Ishikawa (cell line): ENCODE measurements at regions not wholly inside any gene's neighbourhood (a gene's known extent, or its start where the extent isn't known, plus 50 kb on each side); places are given as distances from the start of the nearest gene placed in this dataset.

Experiments used
- CEBPB ChIP-seq: IDR thresholded peaks from 2 replicates; pipeline ENCODE4 v1.6.1; 2012
- CREB1 ChIP-seq: IDR thresholded peaks from 2 replicates; pipeline ENCODE4 v1.6.1; 2012; ENCODE audit warnings: low read depth
- EGR1 ChIP-seq: IDR thresholded peaks from 2 replicates; pipeline ENCODE4 v1.6.1; 2012
- EP300 ChIP-seq: IDR thresholded peaks from 2 replicates; pipeline ENCODE4 v1.6.1; 2012; ENCODE audit warnings: borderline replicate concordance
- FOXM1 ChIP-seq: IDR thresholded peaks from 2 replicates; pipeline ENCODE4 v1.6.1; 2012; ENCODE audit warnings: low read depth, borderline replicate concordance
- NFIC ChIP-seq: IDR thresholded peaks from 2 replicates; pipeline ENCODE4 v1.6.1; 2012
- RAD21 ChIP-seq: IDR thresholded peaks from 2 replicates; pipeline ENCODE4 v1.6.1; 2012; ENCODE audit warnings: low read depth
- TAF1 ChIP-seq: IDR thresholded peaks from 2 replicates; pipeline ENCODE4 v1.6.1; 2012; ENCODE audit warnings: low read depth, mild to moderate bottlenecking
- TCF12 ChIP-seq: IDR thresholded peaks from 2 replicates; pipeline ENCODE4 v1.6.1; 2012; ENCODE audit warnings: low read depth
- TEAD4 ChIP-seq: IDR thresholded peaks from 2 replicates; pipeline ENCODE4 v1.6.1; 2012
- YY1 ChIP-seq: IDR thresholded peaks from 2 replicates; pipeline ENCODE4 v1.6.1; 2012; ENCODE audit warnings: low read depth
- ZBTB7A ChIP-seq: IDR thresholded peaks from 2 replicates; pipeline ENCODE4 v1.6.1; 2012; ENCODE audit warnings: low read depth
- TF ChIP-seq, protein P1 (sequence below): IDR thresholded peaks from 2 replicates; pipeline ENCODE4 v1.6.1; 2012
- TF ChIP-seq, protein P2 (sequence below): IDR thresholded peaks from 2 replicates; pipeline ENCODE4 v1.6.1; 2012; ENCODE audit warnings: low read depth, mild to moderate bottlenecking
- TF ChIP-seq, protein P3 (sequence below): IDR thresholded peaks from 2 replicates; pipeline ENCODE4 v1.6.1; 2012

DNA sequence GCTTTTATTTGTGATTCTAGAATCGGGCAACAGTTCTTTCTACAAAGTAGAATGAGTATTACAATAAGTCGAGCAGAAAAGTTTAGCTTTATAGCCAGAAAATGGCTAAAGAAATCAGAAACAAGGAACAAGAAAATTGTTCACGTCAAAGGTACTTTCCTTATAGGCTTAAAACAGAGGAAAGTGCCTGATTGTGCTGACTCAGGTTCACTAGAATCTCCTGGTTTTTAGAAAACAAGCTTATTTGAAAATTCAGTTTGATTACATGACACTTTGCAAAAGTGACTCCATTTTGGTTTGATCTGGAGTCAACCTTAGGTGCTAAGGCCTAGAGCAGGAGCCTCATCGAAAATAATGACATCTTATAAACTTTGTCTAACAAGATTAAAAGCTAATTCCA lies 564.7 kb upstream of the FLRT2 start:
- TF ChIP-seq, protein P1, sequence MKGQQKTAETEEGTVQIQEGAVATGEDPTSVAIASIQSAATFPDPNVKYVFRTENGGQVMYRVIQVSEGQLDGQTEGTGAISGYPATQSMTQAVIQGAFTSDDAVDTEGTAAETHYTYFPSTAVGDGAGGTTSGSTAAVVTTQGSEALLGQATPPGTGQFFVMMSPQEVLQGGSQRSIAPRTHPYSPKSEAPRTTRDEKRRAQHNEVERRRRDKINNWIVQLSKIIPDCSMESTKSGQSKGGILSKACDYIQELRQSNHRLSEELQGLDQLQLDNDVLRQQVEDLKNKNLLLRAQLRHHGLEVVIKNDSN: no peak
- no peak for TF ChIP-seq CREB1
- TF ChIP-seq CEBPB: no peak
- no peak for TF ChIP-seq ZBTB7A
- TF ChIP-seq, protein P2, sequence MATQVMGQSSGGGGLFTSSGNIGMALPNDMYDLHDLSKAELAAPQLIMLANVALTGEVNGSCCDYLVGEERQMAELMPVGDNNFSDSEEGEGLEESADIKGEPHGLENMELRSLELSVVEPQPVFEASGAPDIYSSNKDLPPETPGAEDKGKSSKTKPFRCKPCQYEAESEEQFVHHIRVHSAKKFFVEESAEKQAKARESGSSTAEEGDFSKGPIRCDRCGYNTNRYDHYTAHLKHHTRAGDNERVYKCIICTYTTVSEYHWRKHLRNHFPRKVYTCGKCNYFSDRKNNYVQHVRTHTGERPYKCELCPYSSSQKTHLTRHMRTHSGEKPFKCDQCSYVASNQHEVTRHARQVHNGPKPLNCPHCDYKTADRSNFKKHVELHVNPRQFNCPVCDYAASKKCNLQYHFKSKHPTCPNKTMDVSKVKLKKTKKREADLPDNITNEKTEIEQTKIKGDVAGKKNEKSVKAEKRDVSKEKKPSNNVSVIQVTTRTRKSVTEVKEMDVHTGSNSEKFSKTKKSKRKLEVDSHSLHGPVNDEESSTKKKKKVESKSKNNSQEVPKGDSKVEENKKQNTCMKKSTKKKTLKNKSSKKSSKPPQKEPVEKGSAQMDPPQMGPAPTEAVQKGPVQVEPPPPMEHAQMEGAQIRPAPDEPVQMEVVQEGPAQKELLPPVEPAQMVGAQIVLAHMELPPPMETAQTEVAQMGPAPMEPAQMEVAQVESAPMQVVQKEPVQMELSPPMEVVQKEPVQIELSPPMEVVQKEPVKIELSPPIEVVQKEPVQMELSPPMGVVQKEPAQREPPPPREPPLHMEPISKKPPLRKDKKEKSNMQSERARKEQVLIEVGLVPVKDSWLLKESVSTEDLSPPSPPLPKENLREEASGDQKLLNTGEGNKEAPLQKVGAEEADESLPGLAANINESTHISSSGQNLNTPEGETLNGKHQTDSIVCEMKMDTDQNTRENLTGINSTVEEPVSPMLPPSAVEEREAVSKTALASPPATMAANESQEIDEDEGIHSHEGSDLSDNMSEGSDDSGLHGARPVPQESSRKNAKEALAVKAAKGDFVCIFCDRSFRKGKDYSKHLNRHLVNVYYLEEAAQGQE: no peak
- TF ChIP-seq, protein P3, sequence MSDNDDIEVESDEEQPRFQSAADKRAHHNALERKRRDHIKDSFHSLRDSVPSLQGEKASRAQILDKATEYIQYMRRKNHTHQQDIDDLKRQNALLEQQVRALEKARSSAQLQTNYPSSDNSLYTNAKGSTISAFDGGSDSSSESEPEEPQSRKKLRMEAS: no peak
- TF ChIP-seq TEAD4: no peak
- no peak for TF ChIP-seq EP300
- no peak for TF ChIP-seq FOXM1
- TF ChIP-seq NFIC: no peak
- no peak for TF ChIP-seq TCF12
- no peak for TF ChIP-seq YY1
- TF ChIP-seq EGR1: no peak
- TF ChIP-seq TAF1: no peak
- TF ChIP-seq RAD21: no peak

DNA sequence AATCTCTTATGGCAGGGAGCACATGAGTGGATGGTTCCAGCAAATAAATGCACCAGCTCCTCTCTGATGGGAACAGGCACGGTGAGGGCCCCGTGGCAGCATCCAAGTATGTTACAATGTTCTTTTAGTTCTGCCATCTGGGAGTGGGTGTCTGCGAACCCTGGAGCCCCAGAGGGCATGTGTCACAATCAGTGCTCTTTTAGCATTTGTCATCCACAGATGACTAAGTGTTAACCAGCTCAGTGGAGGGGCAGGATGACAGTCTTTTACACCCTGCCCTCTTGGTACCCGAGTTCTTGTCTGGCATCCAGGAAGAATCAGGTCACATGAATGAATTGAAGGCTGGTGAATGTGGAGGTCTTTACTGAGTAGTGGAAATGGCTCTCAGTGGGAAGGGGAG lies 560.4 kb upstream of the FLRT2 start:
- TF ChIP-seq TCF12: no peak
- no peak for TF ChIP-seq TEAD4
- no peak for TF ChIP-seq ZBTB7A
- TF ChIP-seq CEBPB: no peak
- TF ChIP-seq NFIC: no peak

DNA sequence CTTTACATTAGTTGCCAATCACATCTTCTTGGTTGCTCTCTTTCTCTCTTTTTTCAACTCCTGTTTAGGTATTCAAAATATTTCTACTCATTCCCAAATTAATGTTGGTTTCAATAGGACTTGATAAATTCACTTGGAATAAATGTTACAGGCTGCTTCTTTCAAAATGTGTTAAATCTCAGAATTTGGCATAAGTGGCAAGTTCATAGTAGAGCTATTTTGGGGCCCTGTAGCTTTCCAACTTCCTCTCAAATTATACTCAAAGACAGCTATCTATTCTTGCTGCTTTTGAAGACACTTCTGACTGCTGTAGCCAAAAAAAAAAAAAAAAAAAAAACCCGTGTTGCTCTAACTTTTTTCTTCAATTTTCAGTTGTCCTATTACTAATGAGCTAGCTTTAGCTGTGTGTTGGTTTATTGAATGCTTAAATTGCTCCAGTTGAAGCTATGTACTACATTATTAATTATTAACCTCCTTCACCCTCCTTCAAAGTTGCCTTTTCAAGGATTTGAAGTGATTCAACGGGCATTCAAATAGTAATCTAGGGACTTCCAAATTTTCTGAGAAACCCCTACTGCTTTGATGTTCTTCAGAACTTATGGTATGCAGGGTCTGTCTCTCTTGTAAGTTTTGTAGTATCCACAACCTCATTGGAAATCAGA lies 554.6 kb upstream of the FLRT2 start:
- TF ChIP-seq TCF12: no peak
- TF ChIP-seq CREB1: no peak

DNA sequence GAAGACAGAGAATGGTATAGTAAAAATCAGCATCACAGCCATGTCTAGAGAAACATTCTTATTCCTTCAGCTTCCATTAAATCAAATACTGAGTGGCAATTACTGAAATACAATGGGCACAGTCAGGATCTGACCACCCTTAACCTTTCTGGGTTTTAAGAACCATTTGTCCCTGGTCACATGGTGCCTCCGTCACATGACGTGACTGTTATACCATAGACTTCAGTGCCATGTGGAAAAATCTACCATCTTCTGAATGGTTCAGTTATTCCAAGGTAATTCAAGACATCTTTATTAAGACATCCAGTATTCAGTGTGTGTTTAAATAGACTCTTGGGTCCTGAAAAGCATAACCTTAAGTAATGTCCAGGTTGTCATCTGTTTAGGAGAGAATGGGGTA lies 553.1 kb upstream of the FLRT2 start:
- no peak for TF ChIP-seq CREB1
- TF ChIP-seq, protein P1: no peak
- no peak for TF ChIP-seq YY1
- no peak for TF ChIP-seq FOXM1
- TF ChIP-seq RAD21: no peak
- TF ChIP-seq, protein P2: no peak
- TF ChIP-seq TCF12: no peak
- no peak for TF ChIP-seq TAF1

DNA sequence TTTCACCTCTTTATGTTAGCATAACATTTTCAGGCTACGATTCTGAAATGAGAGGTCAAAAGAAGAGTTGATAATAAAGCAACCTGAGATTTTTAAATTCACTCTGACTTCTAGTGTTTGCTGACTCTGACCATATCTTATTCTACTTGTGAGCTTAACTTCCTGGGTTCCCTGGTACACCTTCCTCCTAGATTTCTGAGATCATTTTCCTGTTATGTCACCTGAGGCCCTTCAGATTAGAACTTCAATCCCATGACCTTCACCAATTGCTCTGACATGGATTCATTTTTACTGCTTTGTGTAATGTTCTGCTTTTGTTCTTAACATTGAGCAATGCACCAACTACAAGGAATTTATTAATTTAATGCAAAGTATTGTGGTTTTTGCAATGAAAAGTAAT lies 542.9 kb upstream of the FLRT2 start:
- TF ChIP-seq NFIC: no peak
- TF ChIP-seq, protein P2: no peak
- TF ChIP-seq CEBPB: no peak
- TF ChIP-seq, protein P3: no peak
- no peak for TF ChIP-seq CREB1
- no peak for TF ChIP-seq YY1
- no peak for TF ChIP-seq RAD21
- no peak for TF ChIP-seq TCF12
- no peak for TF ChIP-seq TAF1
- no peak for TF ChIP-seq FOXM1
- TF ChIP-seq EP300: no peak
- TF ChIP-seq, protein P1: no peak
- no peak for TF ChIP-seq TEAD4
- no peak for TF ChIP-seq EGR1
- TF ChIP-seq ZBTB7A: no peak
